Endothelial cell of umbilical vein (primary cell): ENCODE measurements at regions not wholly inside any gene's neighbourhood (a gene's known extent, or its start where the extent isn't known, plus 50 kb on each side); places are given as distances from the start of the nearest gene placed in this dataset.

Experiments
- BruUV-seq: library from RNA; stranded (reverse); fragments of 400-500 nt; replicated peaks from 2 replicates; lab custom pipeline; 2021; lab: Mats Ljungman, UMichigan
- CTCF ChIA-PET: fragments of 300-600, 350-600 bp; sonication (Branson Sonifier 250); formaldehyde crosslinking; loops from one replicate; lab custom pipeline; 2021; ENCODE audit warnings: antibody characterized with exemption, inconsistent platforms; lab: Charles Lee
- POLR2A ChIA-PET: fragments of 300-600, 350-600 bp; sonication (Branson Sonifier 250); formaldehyde crosslinking; loops from one replicate; lab custom pipeline; 2021; ENCODE audit warnings: antibody characterized with exemption, inconsistent platforms; lab: Charles Lee
- DNase-seq: peaks from one replicate; pipeline ENCODE4 v3.0.0-alpha.2; 2011; ENCODE audit warnings: low read depth, low spot score
- FAIRE-seq: peaks from 2 replicates; lab custom pipeline; 2011; peaks lifted over from hg19 to GRCh38; lab: Jason Lieb, UNC
- H2AFZ ChIP-seq: 2 replicates; pipeline ENCODE4 v1.6.0; 2012; ENCODE audit warnings: low read depth, low read length, control low read depth, inconsistent platforms
- H3K27ac ChIP-seq: 2 replicates; pipeline ENCODE4 v1.5.1; 2011; ENCODE audit warnings: low read depth, mild to moderate bottlenecking, control low read depth, low read length, moderate library complexity; ENCODE audit not compliant: insufficient read depth
- H3K27me3 ChIP-seq, 2 experiments: 2 replicates each; pipeline versions ENCODE4 v1.6.0 to v1.6.1; 2011; ENCODE audit warnings: low read length in 2 of 2, mixed read lengths in 1 of 2; ENCODE audit not compliant: control insufficient read depth in 2 of 2, insufficient read depth in 2 of 2
- H3K36me3 ChIP-seq, 2 experiments: 2 replicates in 1 of 2; 3 replicates in 1 of 2; pipeline ENCODE4 v1.5.1; 2011; ENCODE audit warnings: low read length in 2 of 2, mild to moderate bottlenecking in 1 of 2, moderate library complexity in 1 of 2; ENCODE audit not compliant: control insufficient read depth in 2 of 2, insufficient read depth in 2 of 2; ENCODE audit errors: extremely low read depth in 1 of 2
- H3K4me1 ChIP-seq: 3 replicates; pipeline ENCODE4 v1.5.1; 2011; ENCODE audit warnings: mild to moderate bottlenecking, low read length; ENCODE audit not compliant: control insufficient read depth, insufficient read depth; ENCODE audit errors: extremely low read depth
- H3K4me2 ChIP-seq: 2 replicates; pipeline ENCODE4 v1.6.1; 2011; ENCODE audit warnings: low read length, control low read depth, mixed read lengths; ENCODE audit not compliant: insufficient read depth
- H3K4me3 ChIP-seq, 3 experiments: fragments of 200-600 bp in 1 of 3; sonication (generic), shearing (Covaris generic) in 1 of 3; replicated peaks in 1 of 3; 2 replicates each; pipeline ENCODE4 v1.5.1; 2011 to 2016; ENCODE audit warnings: control low read depth in 3 of 3, low read length in 3 of 3, mild to moderate bottlenecking in 2 of 3, inconsistent platforms in 1 of 3, low read depth in 1 of 3, moderate library complexity in 1 of 3; ENCODE audit not compliant: insufficient read depth in 1 of 3
- H3K79me2 ChIP-seq: 2 replicates; pipeline ENCODE4 v1.6.0; 2012; ENCODE audit warnings: low read length, inconsistent platforms; ENCODE audit not compliant: control insufficient read depth, insufficient read depth
- H3K9ac ChIP-seq: replicated peaks from 2 replicates; pipeline ENCODE3; 2011; ENCODE audit warnings: low read length, control low read depth; ENCODE audit not compliant: insufficient read depth; ENCODE audit errors: extremely low read depth
- H3K9me1 ChIP-seq: replicated peaks from 3 replicates; pipeline ENCODE4 v1.6.0; 2011; ENCODE audit warnings: mild to moderate bottlenecking, low read length; ENCODE audit not compliant: control insufficient read depth, insufficient read depth; ENCODE audit errors: extremely low read depth
- H3K9me3 ChIP-seq: replicated peaks from 2 replicates; pipeline ENCODE4 v1.5.1; 2012; ENCODE audit warnings: low read length, inconsistent platforms; ENCODE audit not compliant: control insufficient read depth, insufficient read depth
- H4K20me1 ChIP-seq: replicated peaks from 2 replicates; pipeline ENCODE3; 2011; ENCODE audit warnings: mild to moderate bottlenecking, low read length; ENCODE audit not compliant: control insufficient read depth, insufficient read depth; ENCODE audit errors: extremely low read depth
- EZH2 ChIP-seq: IDR thresholded peaks from 2 replicates; pipeline ENCODE4 v1.6.1; 2012; ENCODE audit warnings: borderline replicate concordance, low read depth, mild to moderate bottlenecking, moderate library complexity, low read length, inconsistent platforms; ENCODE audit not compliant: severe bottlenecking
- FOS ChIP-seq: IDR thresholded peaks from 2 replicates; pipeline ENCODE4 v1.6.1; 2011; ENCODE audit warnings: mild to moderate bottlenecking, low read length, moderate library complexity, borderline replicate concordance; ENCODE audit not compliant: insufficient read depth
- GATA2 ChIP-seq: IDR thresholded peaks from 2 replicates; pipeline ENCODE4 v1.7.0; 2011; ENCODE audit warnings: low read depth, mild to moderate bottlenecking, moderate library complexity, mixed read lengths, low read length; ENCODE audit not compliant: insufficient read length, insufficient read depth
- JUN ChIP-seq: IDR thresholded peaks from 2 replicates; pipeline ENCODE4 v1.6.1; 2011; ENCODE audit warnings: borderline replicate concordance, low read depth; ENCODE audit not compliant: insufficient read length, insufficient read depth
- MYC ChIP-seq: IDR thresholded peaks from one replicate; pipeline ENCODE4 v1.6.1; 2011; ENCODE audit warnings: mild to moderate bottlenecking, low read depth, low read length
- POLR2A ChIP-seq: IDR thresholded peaks from 2 replicates; pipeline ENCODE4 v1.6.1; 2012; ENCODE audit warnings: low read depth, mild to moderate bottlenecking, control low read depth, low read length
- POLR2AphosphoS5 ChIP-seq: IDR thresholded peaks from 2 replicates; pipeline ENCODE4 v1.6.1; 2012; ENCODE audit warnings: low read depth, mild to moderate bottlenecking, control low read depth, low read length, moderate library complexity; ENCODE audit not compliant: insufficient read depth
- dilution Hi-C: fragments of 300-500 bp; cut with MboI; formaldehyde crosslinking; loops from one replicate; pipeline ENCODE4 v1.15.0; 2019; ENCODE audit warnings: low sequenced_read_pairs; ENCODE audit not compliant: extremely low pct_ligation_motif_present
- intact Hi-C: fragments of 100-400 bp; cut with micrococcal nuclease; formaldehyde crosslinking; loops from one replicate; pipeline ENCODE4 v1.10.0; 2022
- TF ChIP-seq, protein P1 (sequence below), 2 donors: IDR thresholded peaks; 1 replicate in 1 of 2; 2 replicates in 1 of 2; pipeline ENCODE4 v1.5.1; 2011; ENCODE audit warnings: low read length in 2 of 2, mild to moderate bottlenecking in 2 of 2, moderate library complexity in 2 of 2, control low read depth in 1 of 2, inconsistent platforms in 1 of 2, low read depth in 1 of 2; ENCODE audit not compliant: insufficient read depth in 1 of 2; ENCODE audit errors: extremely low read depth in 1 of 2
- TF ChIP-seq, protein P2 (sequence below): IDR thresholded peaks from 2 replicates; pipeline ENCODE4 v1.6.1; 2011; ENCODE audit not compliant: insufficient read depth, insufficient read length

DNA sequence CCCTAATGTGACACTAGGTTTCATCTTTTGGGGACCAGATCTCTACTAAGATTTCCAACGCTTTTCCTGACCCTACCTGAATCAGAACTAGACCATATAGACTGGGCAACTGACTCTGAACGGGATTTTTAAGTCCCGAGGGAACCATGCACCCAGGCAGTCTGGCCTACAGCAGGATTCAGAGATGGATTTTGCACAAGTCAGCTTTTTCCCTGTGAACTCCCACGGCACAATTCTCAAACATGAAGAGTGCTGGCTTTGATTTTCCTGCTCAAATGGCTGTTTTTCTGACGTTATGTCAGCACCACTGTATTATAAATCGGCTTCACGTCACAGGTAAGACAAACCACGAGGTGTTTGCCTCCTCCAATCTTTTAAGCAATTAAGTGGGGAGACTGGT, 409.1 kb downstream of the TCERG1L start:
- no peak overlapping the region for H2AFZ ChIP-seq
- no peak for DNase-seq
- ChIA-PET CTCF (no interaction called here), POLR2A (no interaction called here)
- no peak overlapping the region for H3K4me2 ChIP-seq
- no peaks in the 10 kb centered on the region for H3K36me3 ChIP-seq
- intact Hi-C loops (no loop called here), dilution Hi-C loops (no loop called here)
- no TSS peak for BruUV-seq
- no peak overlapping the region for H3K4me3 ChIP-seq
- no peaks in the 10 kb centered on the region for H3K4me1 ChIP-seq
- TF ChIP-seq POLR2AphosphoS5 (no peak), POLR2A (no peak), JUN (no peak), FOS (no peak), EZH2 (no peak), MYC (no peak), GATA2 (no peak)
- TF ChIP-seq, protein P1, sequence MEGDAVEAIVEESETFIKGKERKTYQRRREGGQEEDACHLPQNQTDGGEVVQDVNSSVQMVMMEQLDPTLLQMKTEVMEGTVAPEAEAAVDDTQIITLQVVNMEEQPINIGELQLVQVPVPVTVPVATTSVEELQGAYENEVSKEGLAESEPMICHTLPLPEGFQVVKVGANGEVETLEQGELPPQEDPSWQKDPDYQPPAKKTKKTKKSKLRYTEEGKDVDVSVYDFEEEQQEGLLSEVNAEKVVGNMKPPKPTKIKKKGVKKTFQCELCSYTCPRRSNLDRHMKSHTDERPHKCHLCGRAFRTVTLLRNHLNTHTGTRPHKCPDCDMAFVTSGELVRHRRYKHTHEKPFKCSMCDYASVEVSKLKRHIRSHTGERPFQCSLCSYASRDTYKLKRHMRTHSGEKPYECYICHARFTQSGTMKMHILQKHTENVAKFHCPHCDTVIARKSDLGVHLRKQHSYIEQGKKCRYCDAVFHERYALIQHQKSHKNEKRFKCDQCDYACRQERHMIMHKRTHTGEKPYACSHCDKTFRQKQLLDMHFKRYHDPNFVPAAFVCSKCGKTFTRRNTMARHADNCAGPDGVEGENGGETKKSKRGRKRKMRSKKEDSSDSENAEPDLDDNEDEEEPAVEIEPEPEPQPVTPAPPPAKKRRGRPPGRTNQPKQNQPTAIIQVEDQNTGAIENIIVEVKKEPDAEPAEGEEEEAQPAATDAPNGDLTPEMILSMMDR (IDR thresholded peaks at IDR 0.05; ENCODE audit: extremely low read depth in 1 of 2, insufficient read depth in 1 of 2, low read depth in 1 of 2, low read length in 2 of 2) = no peak
- TF ChIP-seq, protein P2, sequence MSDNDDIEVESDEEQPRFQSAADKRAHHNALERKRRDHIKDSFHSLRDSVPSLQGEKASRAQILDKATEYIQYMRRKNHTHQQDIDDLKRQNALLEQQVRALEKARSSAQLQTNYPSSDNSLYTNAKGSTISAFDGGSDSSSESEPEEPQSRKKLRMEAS = no peak
- no peak for FAIRE-seq
- H4K20me1 ChIP-seq = no peaks in the 10 kb centered on the region
- H3K27me3 ChIP-seq = no peaks in the 10 kb centered on the region
- H3K9me1 ChIP-seq = no peaks in the 10 kb centered on the region
- H3K9me3 ChIP-seq = peaks cover 3% of the 10 kb centered on the region
- no peaks in the 10 kb centered on the region for H3K79me2 ChIP-seq
- H3K9ac ChIP-seq = no peak overlapping the region
- H3K27ac ChIP-seq = no peak overlapping the region
